Hepatocyte (in vitro differentiated cells): ENCODE measurements at regions not wholly inside any gene's neighbourhood (a gene's known extent, or its start where the extent isn't known, plus 50 kb on each side); places are given as distances from the start of the nearest gene placed in this dataset.

Experiments
- DNase-seq: peaks from one replicate; pipeline ENCODE4 v3.0.0-alpha.2; 2016; ENCODE audit warnings: low spot score
- H2AFZ ChIP-seq: fragments of 200-600 bp; sonication (generic); 2 replicates; pipeline ENCODE4 v1.6.0; 2016; ENCODE audit warnings: antibody characterized with exemption, mild to moderate bottlenecking
- H3K27ac ChIP-seq: fragments of 200-600 bp; sonication (generic); 2 replicates; pipeline ENCODE4 v1.5.1; 2016; ENCODE audit warnings: mild to moderate bottlenecking
- H3K27me3 ChIP-seq: fragments of 200-600 bp; sonication (generic); 2 replicates; pipeline ENCODE4 v1.6.1; 2016
- H3K36me3 ChIP-seq: fragments of 200-600 bp; sonication (generic); replicated peaks from 2 replicates; pipeline ENCODE4 v1.5.1; 2016; ENCODE audit warnings: low read depth; ENCODE audit not compliant: insufficient read depth
- H3K4me1 ChIP-seq: fragments of 200-600 bp; sonication (generic); 2 replicates; pipeline ENCODE4 v1.5.1; 2016; ENCODE audit warnings: mild to moderate bottlenecking, moderate library complexity; ENCODE audit not compliant: insufficient read depth
- H3K4me2 ChIP-seq: fragments of 200-600 bp; sonication (generic); 2 replicates; pipeline ENCODE4 v1.6.0; 2016
- H3K4me3 ChIP-seq: fragments of 200-600 bp; sonication (generic); 2 replicates; pipeline ENCODE4 v1.5.1; 2016; ENCODE audit warnings: mild to moderate bottlenecking
- H3K79me2 ChIP-seq: fragments of 200-600 bp; sonication (generic); 2 replicates; pipeline ENCODE4 v1.6.0; 2017; ENCODE audit warnings: mild to moderate bottlenecking
- H3K9me2 ChIP-seq: fragments of 200-600 bp; sonication (generic); replicated peaks from 2 replicates; pipeline ENCODE4 v1.6.0; 2017; ENCODE audit warnings: mild to moderate bottlenecking; ENCODE audit not compliant: insufficient read depth
- H3K9me3 ChIP-seq: fragments of 200-600 bp; sonication (generic); 2 replicates; pipeline ENCODE4 v1.5.1; 2016; ENCODE audit warnings: low read depth, mild to moderate bottlenecking
- H4K20me1 ChIP-seq: fragments of 200-600 bp; sonication (generic); 2 replicates; pipeline ENCODE4 v1.6.0; 2016; ENCODE audit warnings: mild to moderate bottlenecking; ENCODE audit not compliant: insufficient read depth, poor library complexity, severe bottlenecking
- EZH2 ChIP-seq: fragments of 200-600 bp; sonication (generic); IDR thresholded peaks from 2 replicates; pipeline ENCODE4 v1.6.1; 2016; ENCODE audit warnings: antibody characterized with exemption, mild to moderate bottlenecking, borderline replicate concordance
- EZH2phosphoT487 ChIP-seq: fragments of 200-600 bp; sonication (generic); IDR thresholded peaks from one replicate; pipeline ENCODE4 v1.6.1; 2018; ENCODE audit warnings: antibody characterized with exemption, mild to moderate bottlenecking, low read depth, moderate library complexity; ENCODE audit not compliant: unreplicated experiment, severe bottlenecking
- WGBS: methylation state at CpG from one replicate; pipeline ENCODE4 v1.1.6; 2016; ENCODE audit warnings: low lambda C conversion rate; ENCODE audit errors: missing lambda C conversion rate; 5-methylcytosine and 5-hydroxymethylcytosine counted together
- TF ChIP-seq, protein P1 (sequence below): fragments of 200-600 bp; sonication (generic); IDR thresholded peaks from 2 replicates; pipeline ENCODE4 v1.5.1; 2016; ENCODE audit warnings: antibody characterized with exemption, mild to moderate bottlenecking; ENCODE audit not compliant: poor library complexity

DNA sequence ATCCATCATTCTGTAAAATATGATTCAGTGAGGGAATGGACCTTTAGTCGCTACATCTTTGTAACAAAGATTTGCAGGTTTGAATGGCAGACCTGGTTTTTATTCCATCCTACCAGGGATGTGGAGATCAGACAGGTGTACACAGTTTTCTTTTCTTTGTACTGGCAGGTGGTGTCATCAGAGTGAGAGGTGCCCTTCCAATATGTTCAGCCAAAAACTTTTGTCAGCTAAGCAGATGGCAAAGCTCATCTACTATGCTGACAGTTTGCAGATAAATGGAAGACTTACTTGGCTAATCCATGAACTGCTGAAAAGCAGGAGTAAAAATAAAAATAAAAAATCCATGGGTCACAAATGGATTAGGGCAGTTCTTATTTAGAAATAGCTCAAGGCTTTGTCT lies 185.5 kb upstream of the DOK6 start:
- 100% methylated on average over 1 of the region's 1 CpG for WGBS
- no peaks in the 10 kb centered on the region for H3K9me3 ChIP-seq
- no peak overlapping the region for H2AFZ ChIP-seq
- H3K36me3 ChIP-seq = no peaks in the 10 kb centered on the region
- no peak overlapping the region for H3K27ac ChIP-seq
- H3K9me2 ChIP-seq = no peaks in the 10 kb centered on the region
- H4K20me1 ChIP-seq = no peaks in the 10 kb centered on the region
- DNase-seq = no peak
- no peaks in the 10 kb centered on the region for H3K4me1 ChIP-seq
- H3K4me3 ChIP-seq = no peak overlapping the region
- H3K4me2 ChIP-seq = no peak overlapping the region
- no peaks in the 10 kb centered on the region for H3K27me3 ChIP-seq
- no peaks in the 10 kb centered on the region for H3K79me2 ChIP-seq
- TF ChIP-seq, protein P1, sequence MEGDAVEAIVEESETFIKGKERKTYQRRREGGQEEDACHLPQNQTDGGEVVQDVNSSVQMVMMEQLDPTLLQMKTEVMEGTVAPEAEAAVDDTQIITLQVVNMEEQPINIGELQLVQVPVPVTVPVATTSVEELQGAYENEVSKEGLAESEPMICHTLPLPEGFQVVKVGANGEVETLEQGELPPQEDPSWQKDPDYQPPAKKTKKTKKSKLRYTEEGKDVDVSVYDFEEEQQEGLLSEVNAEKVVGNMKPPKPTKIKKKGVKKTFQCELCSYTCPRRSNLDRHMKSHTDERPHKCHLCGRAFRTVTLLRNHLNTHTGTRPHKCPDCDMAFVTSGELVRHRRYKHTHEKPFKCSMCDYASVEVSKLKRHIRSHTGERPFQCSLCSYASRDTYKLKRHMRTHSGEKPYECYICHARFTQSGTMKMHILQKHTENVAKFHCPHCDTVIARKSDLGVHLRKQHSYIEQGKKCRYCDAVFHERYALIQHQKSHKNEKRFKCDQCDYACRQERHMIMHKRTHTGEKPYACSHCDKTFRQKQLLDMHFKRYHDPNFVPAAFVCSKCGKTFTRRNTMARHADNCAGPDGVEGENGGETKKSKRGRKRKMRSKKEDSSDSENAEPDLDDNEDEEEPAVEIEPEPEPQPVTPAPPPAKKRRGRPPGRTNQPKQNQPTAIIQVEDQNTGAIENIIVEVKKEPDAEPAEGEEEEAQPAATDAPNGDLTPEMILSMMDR = no peak
- TF ChIP-seq EZH2phosphoT487 (no peak), EZH2 (no peak)

DNA sequence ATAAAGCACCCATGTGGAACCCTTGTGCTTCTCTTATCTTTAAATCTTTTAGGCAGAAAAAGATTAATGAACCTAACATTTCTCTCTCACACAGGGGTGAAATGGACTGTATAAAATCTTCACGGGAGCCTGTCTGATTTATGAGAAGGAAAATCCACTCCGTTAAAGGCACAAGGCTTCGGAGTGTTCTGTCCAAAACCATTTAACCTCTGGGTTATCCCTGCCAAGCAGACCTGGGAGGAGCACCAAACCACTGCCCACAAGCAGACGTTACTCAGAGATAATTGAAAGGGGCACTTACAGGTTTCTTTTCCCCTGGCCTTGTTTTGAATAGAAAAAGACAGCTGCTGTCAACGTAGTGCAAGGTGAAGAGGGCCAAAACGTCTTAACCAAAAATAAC lies 184.4 kb upstream of the DOK6 start:
- Histone ChIP-seq H4K20me1 (no peaks in the 10 kb centered on the region), H3K27ac (no peak overlapping the region), H3K36me3 (no peaks in the 10 kb centered on the region), H3K9me3 (no peaks in the 10 kb centered on the region), H3K4me2 (no peak overlapping the region), H3K27me3 (no peaks in the 10 kb centered on the region), H3K79me2 (no peaks in the 10 kb centered on the region), H3K4me1 (no peaks in the 10 kb centered on the region), H3K9me2 (no peaks in the 10 kb centered on the region), H3K4me3 (no peak overlapping the region), H2AFZ (no peak overlapping the region)
- TF ChIP-seq EZH2phosphoT487 = no peak
- TF ChIP-seq, protein P1 = no peak
- no peak for TF ChIP-seq EZH2
- no peak for DNase-seq
- WGBS = 41% methylated on average over 6 of the region's 6 CpGs

DNA sequence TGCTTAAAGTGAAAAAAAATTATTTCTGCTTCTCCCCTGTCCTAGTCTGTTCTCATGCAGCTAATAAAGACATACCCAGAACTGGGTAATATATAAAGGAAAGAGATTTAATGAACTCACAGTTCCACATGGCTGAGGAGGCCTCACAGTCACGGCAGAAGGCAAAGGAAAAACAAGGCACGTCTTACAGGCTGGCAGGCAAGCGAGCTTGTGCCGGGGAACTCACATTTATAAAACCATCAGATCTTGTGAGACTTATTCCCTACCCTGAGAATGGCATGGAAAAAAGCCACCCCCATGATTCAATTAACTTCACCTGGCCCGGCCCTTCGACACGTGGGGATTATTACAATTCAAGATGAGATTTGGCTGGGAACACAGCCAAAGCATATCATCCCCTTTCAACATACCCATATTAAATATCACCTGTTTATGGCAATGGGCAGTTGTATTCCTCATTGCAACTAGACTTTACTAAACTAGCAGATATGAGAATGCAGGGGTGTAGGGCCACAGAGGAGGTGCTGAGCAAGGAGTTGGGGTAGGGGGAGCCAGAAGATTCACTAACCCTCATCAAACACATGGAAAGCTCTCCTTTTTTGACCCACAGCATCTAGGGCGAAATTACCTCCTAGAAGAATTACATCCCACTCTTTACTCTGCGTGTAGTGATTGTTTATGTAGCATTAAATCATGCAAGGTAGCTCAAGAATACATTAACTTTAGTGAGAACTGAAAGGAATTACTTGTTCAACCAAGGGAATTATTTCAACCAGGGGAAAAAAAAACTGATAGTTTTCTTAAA lies 183.3 kb upstream of the DOK6 start:
- no peak overlapping the region for H2AFZ ChIP-seq
- no peak overlapping the region for H3K27ac ChIP-seq
- H3K36me3 ChIP-seq = no peaks in the 10 kb centered on the region
- TF ChIP-seq EZH2phosphoT487 (no peak), EZH2 (no peak)
- TF ChIP-seq, protein P1 = no peak
- H4K20me1 ChIP-seq = no peaks in the 10 kb centered on the region
- H3K79me2 ChIP-seq = no peaks in the 10 kb centered on the region
- no peak overlapping the region for H3K4me2 ChIP-seq
- H3K4me1 ChIP-seq = no peaks in the 10 kb centered on the region
- no peaks in the 10 kb centered on the region for H3K27me3 ChIP-seq
- WGBS = 91% methylated on average over 9 of the region's 9 CpGs
- H3K4me3 ChIP-seq = no peak overlapping the region
- no peak for DNase-seq
- H3K9me2 ChIP-seq = no peaks in the 10 kb centered on the region
- H3K9me3 ChIP-seq = no peaks in the 10 kb centered on the region
